GM21576 (cell line): ENCODE measurements at regions not wholly inside any gene's neighbourhood (a gene's known extent, or its start where the extent isn't known, plus 50 kb on each side); places are given as distances from the start of the nearest gene placed in this dataset.
"Not testable (repeated sequence)": the region's sequence is repeated elsewhere in the genome, so short reads cannot be mapped to it uniquely, and the experiment has no call there.

ENCODE experiments used
- ATAC-seq: cut with Tn5 transposase; IDR thresholded peaks from one replicate; pipeline ENCODE4 v1.9.1; 2021; ENCODE audit warnings: mild to moderate bottlenecking, moderate library complexity; ENCODE audit not compliant: unreplicated experiment

DNA sequence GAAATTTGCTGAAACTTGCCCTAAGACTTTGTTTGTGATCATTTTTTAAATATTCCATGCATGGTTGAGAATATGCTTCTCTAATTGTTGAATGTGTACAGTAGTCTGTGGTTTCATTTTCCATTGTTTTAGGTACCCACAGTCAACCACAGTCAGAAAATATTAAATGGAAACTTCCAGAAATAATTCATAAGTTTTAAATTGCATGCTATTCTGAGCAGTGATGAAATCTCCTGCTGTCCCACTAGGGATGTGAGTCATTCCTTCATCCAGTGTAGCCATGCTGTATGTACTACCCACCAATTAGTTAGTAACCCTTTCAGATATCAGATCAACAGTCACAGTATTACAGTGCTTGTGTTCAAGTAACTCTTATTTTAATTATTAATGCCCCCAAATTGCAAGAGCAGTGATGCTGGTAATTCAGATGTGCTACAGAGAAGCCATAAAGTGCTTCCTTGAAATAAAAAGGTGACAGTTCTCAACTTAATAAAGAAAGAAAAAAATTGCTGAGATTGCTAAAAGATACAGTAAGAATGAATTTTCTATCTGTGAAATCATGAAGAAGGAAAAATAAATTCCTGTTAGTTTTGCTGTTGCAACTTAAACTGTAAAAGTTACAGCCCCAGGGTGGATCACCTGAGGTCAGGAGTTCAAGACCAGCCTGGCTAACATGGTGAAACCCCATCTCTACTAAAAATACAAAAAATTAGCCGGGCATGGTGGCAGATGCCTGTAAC lies 79.9 kb upstream of the FBXL17 start:
- ATAC-seq: no peak

DNA sequence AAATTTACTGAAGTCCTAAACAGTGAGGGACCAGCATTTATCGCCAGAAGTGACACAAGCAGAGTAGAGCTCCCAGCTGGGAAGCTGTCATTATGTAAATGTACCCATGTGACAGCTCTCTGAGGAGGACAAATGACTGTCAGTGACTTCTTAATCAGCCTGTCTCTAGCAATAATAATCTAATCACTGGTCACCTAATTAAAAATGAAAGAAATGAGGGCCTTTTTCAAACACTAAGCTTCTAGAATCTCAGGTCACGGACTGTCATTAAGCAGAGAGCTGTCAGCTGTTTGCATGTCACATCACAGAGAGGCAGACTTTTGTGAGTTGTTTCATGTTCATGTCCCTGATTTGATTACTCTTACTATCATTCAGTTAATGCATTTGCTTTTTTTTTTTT lies 77.9 kb upstream of the FBXL17 start:
- no peak for ATAC-seq

- ATAC-seq: no peak
Observed at GRCh38 chr5:108451269-108451668, 69.4 kb upstream of the FBXL17 start.

- ATAC-seq: not testable (repeated sequence)
Observed at GRCh38 chr5:108444130-108444529, 62.2 kb upstream of the FBXL17 start.

GRCh38 chr5:108442063-108442651 lies 60.3 kb upstream of the FBXL17 start:
- ATAC-seq: not testable (repeated sequence)

DNA sequence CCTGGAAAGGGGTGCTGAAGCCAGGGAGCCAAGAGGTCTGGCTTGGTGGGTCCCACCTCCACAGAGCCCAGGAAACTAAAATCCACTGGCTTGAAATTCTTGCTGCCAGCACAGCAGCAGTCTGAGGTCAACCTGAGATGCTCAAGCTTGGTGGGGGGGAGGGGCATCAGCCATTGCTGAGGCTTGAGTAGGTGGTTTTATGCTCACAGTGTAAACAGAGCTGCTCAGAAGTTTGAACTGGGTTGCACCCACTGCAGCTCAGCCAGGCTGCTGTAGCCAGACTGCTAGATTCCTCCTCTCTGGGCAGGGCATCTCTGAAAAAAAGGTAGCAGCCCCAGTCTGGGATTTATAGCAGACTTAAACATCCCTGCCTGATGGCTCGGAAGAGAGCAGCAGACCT lies 55.5 kb upstream of the FBXL17 start:
- ATAC-seq: no peak

DNA sequence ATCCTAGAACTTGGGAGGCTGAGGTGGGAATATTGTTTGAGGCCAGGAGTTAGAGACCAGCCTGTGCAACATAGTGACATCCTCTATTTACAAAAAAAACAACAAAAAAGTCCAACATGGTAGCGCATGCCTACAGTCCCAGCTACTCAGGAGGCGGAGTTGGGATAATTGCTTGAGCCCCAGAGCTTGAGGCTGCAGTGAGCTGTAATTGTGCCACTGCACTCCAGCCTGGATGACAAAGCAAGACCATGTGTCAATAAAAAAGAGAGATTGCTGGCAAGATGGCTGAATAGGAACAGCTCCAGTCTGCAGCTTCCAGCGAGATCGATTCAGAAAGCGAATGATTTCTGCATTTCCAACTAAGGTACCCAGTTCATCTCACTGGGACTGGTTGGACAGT lies 54.8 kb upstream of the FBXL17 start:
- ATAC-seq: no peak

DNA sequence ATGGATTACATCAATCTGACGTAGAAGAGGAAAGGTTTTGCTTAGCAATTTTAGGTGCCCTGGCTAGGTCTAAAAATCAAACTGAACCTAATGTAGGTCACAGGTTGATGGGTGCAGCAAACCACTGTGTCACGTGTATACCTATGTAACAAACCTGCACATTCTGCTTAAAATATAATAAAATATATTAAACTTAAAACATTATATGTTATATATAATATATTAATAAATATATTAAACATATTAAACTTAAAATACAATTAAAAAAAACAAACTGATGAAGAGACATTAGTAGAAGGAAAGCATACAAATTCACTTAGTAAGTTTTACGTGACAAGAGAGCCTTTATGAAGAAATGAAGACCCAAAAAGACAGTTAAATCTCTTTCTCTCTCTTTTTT lies 51.7 kb upstream of the FBXL17 start:
- ATAC-seq: no peak

GRCh38 chr5:108432024-108432423 lies 50.1 kb upstream of the FBXL17 start:
- ATAC-seq: no peak
